Choroid plexus epithelial cell (primary cell): ENCODE measurements at regions not wholly inside any gene's neighbourhood (a gene's known extent, or its start where the extent isn't known, plus 50 kb on each side); places are given as distances from the start of the nearest gene placed in this dataset.
"Not testable (repeated sequence)": the region's sequence is repeated elsewhere in the genome, so short reads cannot be mapped to it uniquely, and the experiment has no call there.

Source experiments
- DNase-seq: peaks from one replicate; pipeline ENCODE4 v3.0.0-alpha.2; 2010; ENCODE audit warnings: low read depth
- H3K4me3 ChIP-seq: 2 replicates; pipeline ENCODE4 v1.5.1; 2011; ENCODE audit warnings: low read depth, mild to moderate bottlenecking, control low read depth, low read length, moderate library complexity
- CTCF ChIP-seq: conservative IDR thresholded peaks from 2 replicates; pipeline ENCODE4 v1.5.1; 2011; ENCODE audit warnings: low read depth, mild to moderate bottlenecking, control low read depth, inconsistent platforms, low read length, moderate library complexity

DNA sequence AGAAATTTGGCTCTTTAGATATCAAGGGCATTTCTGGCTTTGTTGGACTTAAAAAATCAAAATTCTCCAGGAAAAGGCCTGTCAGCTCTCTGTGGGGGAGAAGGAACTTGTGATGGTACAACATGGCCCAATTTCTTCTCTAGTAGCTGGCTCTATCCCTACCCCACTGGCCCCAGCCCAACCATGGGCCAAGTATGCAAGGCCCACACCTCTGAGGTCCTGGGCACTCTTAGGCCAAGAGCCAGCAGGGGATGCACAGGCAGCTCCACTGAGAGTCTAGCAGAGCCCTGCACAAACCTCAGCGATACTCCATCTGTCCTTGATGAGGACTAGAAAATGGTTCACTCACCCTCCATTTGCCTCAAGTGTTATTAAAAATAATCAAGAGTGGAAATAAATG lies 261.2 kb downstream of the C7orf25 start:
- no peak for DNase-seq
- TF ChIP-seq CTCF = no peak
- no peak overlapping the region for H3K4me3 ChIP-seq

DNA sequence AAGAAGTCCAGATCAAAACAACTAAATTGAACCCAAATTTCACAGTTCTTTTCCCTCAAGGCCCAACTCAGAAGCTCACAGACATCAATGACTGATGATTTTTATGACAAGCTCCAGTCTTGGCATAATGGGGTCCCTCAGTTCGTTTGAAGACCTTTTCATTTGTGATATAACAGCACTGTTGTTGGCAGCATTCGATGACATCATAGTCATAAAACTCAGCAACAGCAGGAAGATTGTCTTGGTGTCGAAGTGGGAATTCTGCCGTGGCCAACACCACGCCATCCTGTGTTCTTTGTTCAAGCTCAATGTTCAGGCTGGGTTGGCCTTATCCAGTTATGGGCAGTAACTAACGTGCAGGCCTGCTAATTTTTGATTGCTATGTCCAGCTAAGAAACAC lies 261.7 kb downstream of the C7orf25 start:
- DNase-seq = no peak
- TF ChIP-seq CTCF = no peak
- H3K4me3 ChIP-seq = no peak overlapping the region

GRCh38 chr7:42645906-42646305 lies 266.0 kb downstream of the C7orf25 start:
- no peak for TF ChIP-seq CTCF
- peak; percentile 3 for DNase-seq
- no peak overlapping the region for H3K4me3 ChIP-seq

- TF ChIP-seq CTCF = no peak
- H3K4me3 ChIP-seq = no peak overlapping the region
- no peak for DNase-seq
These were observed 269.2 kb downstream of the C7orf25 start for GRCh38 chr7:42642699-42643098.

DNA sequence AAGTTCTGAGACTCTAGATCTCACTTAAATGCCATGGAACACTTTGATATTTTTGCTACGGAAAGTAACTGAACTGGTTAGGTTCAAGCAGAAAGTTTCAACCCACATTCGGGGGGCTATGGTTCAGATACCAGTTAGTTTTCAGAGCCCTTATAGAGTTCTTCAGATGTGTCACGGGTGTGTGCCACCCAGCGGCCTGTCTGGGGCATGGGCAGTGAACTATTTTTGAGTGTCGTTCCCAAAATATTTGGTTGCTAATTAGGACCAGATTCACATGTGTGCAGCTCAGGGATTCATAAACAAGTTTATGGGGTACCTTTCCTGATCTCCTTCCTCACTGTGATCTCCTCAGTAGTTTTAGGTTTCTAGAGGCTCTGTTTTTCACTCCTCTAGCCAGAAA lies 271.9 kb downstream of the C7orf25 start:
- TF ChIP-seq CTCF = peak; percentile 40
- no peak overlapping the region for H3K4me3 ChIP-seq
- peak; percentile 4 for DNase-seq

DNA sequence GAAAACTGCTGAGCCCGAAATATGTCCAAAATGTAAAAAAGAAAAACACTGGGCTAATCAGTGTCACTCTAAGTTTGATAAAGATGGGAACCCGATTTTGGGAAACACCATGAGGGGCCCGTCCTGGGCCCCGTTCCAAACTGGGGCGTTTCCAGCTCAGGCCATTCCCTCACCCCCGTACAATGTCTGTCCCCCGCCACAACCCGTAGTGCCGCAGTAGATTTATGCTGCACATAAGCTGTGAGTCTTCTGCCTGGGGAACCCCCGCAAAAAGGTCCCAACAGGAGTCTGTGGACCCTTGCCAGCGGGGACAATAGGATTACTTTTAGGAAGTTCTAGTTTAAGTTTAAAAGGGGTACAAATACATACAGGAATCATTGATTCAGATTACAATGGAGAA lies 275.5 kb downstream of the C7orf25 start:
- not testable (repeated sequence) for DNase-seq

GRCh38 chr7:42628054-42628453 lies 283.8 kb downstream of the C7orf25 start:
- H3K4me3 ChIP-seq = no peak overlapping the region
- no peak for DNase-seq
- TF ChIP-seq CTCF = no peak

More for the DNA sequence above, 275.5 kb downstream of the C7orf25 start:
- H3K4me3 ChIP-seq = not testable (repeated sequence)

GRCh38 chr7:42627626-42628025 lies 284.2 kb downstream of the C7orf25 start:
- H3K4me3 ChIP-seq = no peak overlapping the region
- DNase-seq = no peak
- no peak for TF ChIP-seq CTCF
